ENCODE measurements at regions not wholly inside any gene's neighbourhood (a gene's known extent, or its start where the extent isn't known, plus 50 kb on each side); places are given as distances from the start of the nearest gene placed in this dataset.

DNA sequence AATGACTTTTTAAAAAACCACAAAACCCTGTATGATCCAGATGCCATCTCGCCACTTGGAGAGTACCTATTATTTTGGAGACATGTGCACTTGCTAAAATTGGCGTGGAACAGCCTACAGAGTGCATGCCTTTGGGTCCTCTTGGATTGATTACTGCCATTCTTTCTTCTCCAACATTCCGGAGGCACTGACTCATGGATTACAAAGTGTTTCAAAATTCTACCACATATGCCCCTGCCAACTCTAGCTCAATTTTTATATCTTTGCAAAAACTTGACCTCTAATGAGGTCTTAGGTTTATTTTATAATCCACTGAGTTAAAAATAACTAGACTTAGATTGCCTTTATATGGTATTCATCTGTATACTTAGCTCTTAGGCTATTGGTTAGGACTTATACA, 55.8 kb upstream of the KIF5B start:
- CTCF ChIA-PET: interaction anchor here (0.8 kb wide), 1 partner anchor 10 kb away, joined by 4 read pairs; no protein-coding TSS in a partner anchor
- peak; percentile 50 for DNase-seq (ENCODE audit: low read depth, low spot score)
- POLR2A ChIA-PET: no interaction called here
- H3K4me3 ChIP-seq (ENCODE audit: low read depth, low read length): no peak overlapping the region
- TF ChIP-seq, protein P1, sequence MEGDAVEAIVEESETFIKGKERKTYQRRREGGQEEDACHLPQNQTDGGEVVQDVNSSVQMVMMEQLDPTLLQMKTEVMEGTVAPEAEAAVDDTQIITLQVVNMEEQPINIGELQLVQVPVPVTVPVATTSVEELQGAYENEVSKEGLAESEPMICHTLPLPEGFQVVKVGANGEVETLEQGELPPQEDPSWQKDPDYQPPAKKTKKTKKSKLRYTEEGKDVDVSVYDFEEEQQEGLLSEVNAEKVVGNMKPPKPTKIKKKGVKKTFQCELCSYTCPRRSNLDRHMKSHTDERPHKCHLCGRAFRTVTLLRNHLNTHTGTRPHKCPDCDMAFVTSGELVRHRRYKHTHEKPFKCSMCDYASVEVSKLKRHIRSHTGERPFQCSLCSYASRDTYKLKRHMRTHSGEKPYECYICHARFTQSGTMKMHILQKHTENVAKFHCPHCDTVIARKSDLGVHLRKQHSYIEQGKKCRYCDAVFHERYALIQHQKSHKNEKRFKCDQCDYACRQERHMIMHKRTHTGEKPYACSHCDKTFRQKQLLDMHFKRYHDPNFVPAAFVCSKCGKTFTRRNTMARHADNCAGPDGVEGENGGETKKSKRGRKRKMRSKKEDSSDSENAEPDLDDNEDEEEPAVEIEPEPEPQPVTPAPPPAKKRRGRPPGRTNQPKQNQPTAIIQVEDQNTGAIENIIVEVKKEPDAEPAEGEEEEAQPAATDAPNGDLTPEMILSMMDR (IDR thresholded peaks at IDR 0.05; ENCODE audit: insufficient read depth, low read length, missing control alignments): no peak

- H3K4me3 ChIP-seq (ENCODE audit: low read depth, low read length): no peak overlapping the region
- POLR2A ChIA-PET: no interaction called here
- TF ChIP-seq, protein P1 (IDR thresholded peaks at IDR 0.05; ENCODE audit: insufficient read depth, low read length, missing control alignments): no peak
- DNase-seq (ENCODE audit: low read depth, low spot score): no peak
- CTCF ChIA-PET: interaction anchor here (0.8 kb wide), 1 partner anchor 10 kb away, joined by 4 read pairs; no protein-coding TSS in a partner anchor
These were observed 55.4 kb upstream of the KIF5B start for GRCh38 chr10:32111585-32111984.

DNA sequence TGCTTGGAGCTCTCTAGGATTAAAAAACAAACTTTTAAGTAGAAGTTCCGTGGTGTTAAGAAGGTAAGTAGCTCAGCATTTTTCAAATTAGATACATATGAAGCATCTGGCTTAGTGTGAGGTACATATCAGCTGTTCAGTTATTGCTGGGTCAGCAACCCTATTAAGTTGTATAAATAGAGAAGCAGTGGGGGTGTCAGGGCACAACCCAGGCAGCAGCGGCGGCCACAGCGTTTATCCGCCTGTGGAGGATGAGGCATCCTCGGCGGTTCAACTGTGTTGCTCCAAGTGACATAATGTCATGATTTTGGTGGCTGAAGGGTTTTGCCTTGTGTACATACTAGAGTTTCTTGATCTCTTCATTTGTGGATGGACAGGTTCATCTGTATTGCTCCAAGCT, 54.6 kb upstream of the KIF5B start:
- ChIA-PET POLR2A (no interaction called here), CTCF (no interaction called here)
- H3K4me3 ChIP-seq (ENCODE audit: low read depth, low read length): no peak overlapping the region
- DNase-seq (ENCODE audit: low read depth, low spot score): no peak
- TF ChIP-seq, protein P1 (IDR thresholded peaks at IDR 0.05; ENCODE audit: insufficient read depth, low read length, missing control alignments): no peak

DNA sequence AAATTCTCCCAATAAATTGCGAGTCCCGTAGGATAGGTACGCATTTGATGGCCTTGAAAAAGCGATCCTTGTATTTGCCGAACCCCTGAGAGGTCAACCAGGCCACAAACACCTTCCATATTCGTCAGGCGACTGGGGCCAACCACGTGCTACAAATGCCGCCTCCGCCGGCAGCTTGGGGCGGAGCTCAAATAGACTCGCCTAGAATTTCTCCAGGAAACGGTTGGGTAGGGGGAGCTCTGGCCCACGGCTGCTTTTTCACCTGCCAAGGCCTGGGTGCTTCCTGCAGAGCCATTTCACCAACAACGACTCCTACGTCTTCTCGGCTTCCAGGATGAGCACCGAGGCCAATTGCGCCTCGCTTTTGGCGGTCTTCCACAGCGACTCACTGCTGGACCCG, 53.4 kb upstream of the KIF5B start:
- TF ChIP-seq, protein P1 (IDR thresholded peaks at IDR 0.05; ENCODE audit: insufficient read depth, low read length, missing control alignments): no peak
- DNase-seq (ENCODE audit: low read depth, low spot score): no peak
- CTCF ChIA-PET: no interaction called here
- no peak overlapping the region for H3K4me3 ChIP-seq (ENCODE audit: low read depth, low read length)
- POLR2A ChIA-PET: no interaction called here

Data from AG04449 (cell line).